ENCODE measurements at regions not wholly inside any gene's neighbourhood (a gene's known extent, or its start where the extent isn't known, plus 50 kb on each side); places are given as distances from the start of the nearest gene placed in this dataset.

- H3K27me3 ChIP-seq (ENCODE audit: control insufficient read depth, insufficient read depth, low read length), result no peaks in the 10 kb centered on the region
- intact Hi-C loops (cut with micrococcal nuclease), result no loop called here
- H3K9me3 Mint-ChIP-seq, result no peaks in the 10 kb centered on the region
- H3K27ac ChIP-seq (ENCODE audit: low read length), result no peak overlapping the region
- no peak for TF ChIP-seq CTCF (IDR thresholded peaks at IDR 0.05)
- no peaks in the 10 kb centered on the region for H3K4me1 ChIP-seq (ENCODE audit: control insufficient read depth, insufficient read depth, low read length)
- no peaks in the 10 kb centered on the region for H3K4me1 Mint-ChIP-seq
- H3K36me3 ChIP-seq (ENCODE audit: control insufficient read depth, insufficient read depth, low read length), result no peaks in the 10 kb centered on the region
- no peaks in the 10 kb centered on the region for H3K9me3 ChIP-seq (ENCODE audit: control insufficient read depth, insufficient read depth, low read length)
- no peak overlapping the region for H3K4me3 ChIP-seq (ENCODE audit: low read length)
- no peak overlapping the region for H3K4me3 Mint-ChIP-seq
- DNase-seq, result no peak
- H3K27me3 Mint-ChIP-seq (ENCODE audit: low read depth in 2 of 2), result peaks cover 0 to 3% of the 10 kb centered on the region in 2 donors
- 67% methylated on average over 7 of the region's 7 CpGs for WGBS (ENCODE audit: insufficient coverage)
- ATAC-seq, result no peak
- H3K27ac Mint-ChIP-seq, result no peak overlapping the region
- H3K36me3 Mint-ChIP-seq, result no peaks in the 10 kb centered on the region
These were observed 168.1 kb downstream of the TRIB2 start for GRCh38 chr2:12884713-12885282.

GRCh38 chr2:12890066-12890465, 173.3 kb downstream of the TRIB2 start:
- Mint-ChIP-seq H3K9me3 (peaks cover 5 to 11% of the 10 kb centered on the region in 2 donors), H3K27ac (no peak overlapping the region), H3K27me3 (ENCODE audit: low read depth in 2 of 2) (no peaks in the 10 kb centered on the region), H3K36me3 (peaks cover 23% of the 10 kb centered on the region), H3K4me1 (peaks cover 0 to under 1% of the 10 kb centered on the region in 2 donors), H3K4me3 (no peak overlapping the region)
- 91% methylated on average over 4 of the region's 4 CpGs for WGBS (ENCODE audit: insufficient coverage)
- no peak for TF ChIP-seq CTCF (IDR thresholded peaks at IDR 0.05)
- no peak for DNase-seq
- H3K27ac ChIP-seq (ENCODE audit: low read length), result no peak overlapping the region
- no peak for ATAC-seq
- no peaks in the 10 kb centered on the region for H3K27me3 ChIP-seq (ENCODE audit: control insufficient read depth, insufficient read depth, low read length)
- no peaks in the 10 kb centered on the region for H3K36me3 ChIP-seq (ENCODE audit: control insufficient read depth, insufficient read depth, low read length)
- intact Hi-C loops (cut with micrococcal nuclease), result no loop called here
- no peaks in the 10 kb centered on the region for H3K4me1 ChIP-seq (ENCODE audit: control insufficient read depth, insufficient read depth, low read length)
- H3K9me3 ChIP-seq (ENCODE audit: control insufficient read depth, insufficient read depth, low read length), result peaks cover 6% of the 10 kb centered on the region
- H3K4me3 ChIP-seq (ENCODE audit: low read length), result no peak overlapping the region

DNA sequence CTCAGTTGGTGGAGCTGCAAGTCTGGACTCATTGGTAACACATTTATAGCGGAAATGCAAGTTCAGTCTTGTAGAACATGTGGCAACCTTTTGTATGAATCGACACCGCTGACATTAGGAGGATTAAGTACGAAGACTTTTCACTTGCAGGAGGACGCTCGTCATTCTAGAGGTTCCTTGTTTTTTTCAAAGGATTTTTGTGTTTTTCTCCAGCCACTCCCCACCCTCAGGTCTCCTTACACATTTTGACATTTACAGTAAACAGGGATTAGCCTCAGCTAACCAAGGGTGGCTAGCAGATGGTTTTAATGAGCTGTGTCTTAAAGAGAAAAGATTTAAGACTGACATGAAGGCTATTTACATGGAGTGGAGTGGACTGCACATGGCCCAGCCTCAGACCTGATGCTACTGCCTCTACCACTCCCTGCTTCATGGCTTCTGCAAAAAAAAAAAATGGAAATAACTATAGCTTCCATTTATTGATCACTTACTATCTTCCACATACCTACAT, 173.8 kb downstream of the TRIB2 start:
- no peak for TF ChIP-seq CTCF (IDR thresholded peaks at IDR 0.05)
- intact Hi-C loops (cut with micrococcal nuclease), result no loop called here
- Histone ChIP-seq H3K9me3 (ENCODE audit: control insufficient read depth, insufficient read depth, low read length) (peaks cover 6% of the 10 kb centered on the region), H3K36me3 (ENCODE audit: control insufficient read depth, insufficient read depth, low read length) (no peaks in the 10 kb centered on the region), H3K4me3 (ENCODE audit: low read length) (no peak overlapping the region), H3K27me3 (ENCODE audit: control insufficient read depth, insufficient read depth, low read length) (no peaks in the 10 kb centered on the region), H3K4me1 (ENCODE audit: control insufficient read depth, insufficient read depth, low read length) (no peaks in the 10 kb centered on the region), H3K27ac (ENCODE audit: low read length) (no peak overlapping the region)
- Mint-ChIP-seq H3K36me3 (peaks cover 26% of the 10 kb centered on the region), H3K27me3 (ENCODE audit: low read depth in 2 of 2) (no peaks in the 10 kb centered on the region), H3K9me3 (peaks cover 7 to 14% of the 10 kb centered on the region in 2 donors), H3K4me1 (peaks cover 0 to 4% of the 10 kb centered on the region in 2 donors), H3K27ac (no peak overlapping the region), H3K4me3 (no peak overlapping the region)
- 97% methylated on average over 6 of the region's 6 CpGs for WGBS (ENCODE audit: insufficient coverage)
- DNase-seq, result no peak
- no peak for ATAC-seq

DNA sequence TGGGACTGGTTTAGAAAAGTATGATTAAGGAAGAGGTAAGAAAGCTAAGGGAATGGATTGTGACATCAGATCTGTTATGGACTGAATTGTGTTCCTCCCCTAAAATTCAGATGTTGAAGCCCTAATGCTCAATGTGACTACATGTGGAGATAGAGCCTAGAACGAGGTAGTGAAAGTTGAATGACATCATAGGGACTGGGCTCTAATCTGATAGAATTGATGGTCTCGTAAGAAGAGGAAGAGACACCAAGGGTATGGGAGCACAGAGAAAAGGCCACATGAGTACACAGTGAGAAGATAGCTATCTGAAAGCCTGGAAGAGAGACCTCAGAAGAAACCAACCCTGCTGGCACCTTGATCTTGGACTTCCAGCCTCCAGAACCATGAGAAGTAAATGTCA, 178.3 kb downstream of the TRIB2 start:
- H3K36me3 ChIP-seq (ENCODE audit: control insufficient read depth, insufficient read depth, low read length), result no peaks in the 10 kb centered on the region
- H3K36me3 Mint-ChIP-seq, result peaks cover 26% of the 10 kb centered on the region
- no peak overlapping the region for H3K4me3 ChIP-seq (ENCODE audit: low read length)
- 78% methylated on average over 2 of the region's 2 CpGs for whole genome bisulfite sequencing (ENCODE audit: insufficient coverage)
- peaks cover 6% of the 10 kb centered on the region for H3K9me3 ChIP-seq (ENCODE audit: control insufficient read depth, insufficient read depth, low read length)
- H3K27ac ChIP-seq (ENCODE audit: low read length), result no peak overlapping the region
- DNase-seq, result no peak
- no peak for ATAC-seq
- no peak for TF ChIP-seq CTCF (IDR thresholded peaks at IDR 0.05)
- no peak overlapping the region for H3K27ac Mint-ChIP-seq
- H3K27me3 ChIP-seq (ENCODE audit: control insufficient read depth, insufficient read depth, low read length), result no peaks in the 10 kb centered on the region
- H3K9me3 Mint-ChIP-seq, result peaks cover 7 to 14% of the 10 kb centered on the region in 2 donors
- intact Hi-C loops (cut with micrococcal nuclease), result no loop called here
- H3K4me1 ChIP-seq (ENCODE audit: control insufficient read depth, insufficient read depth, low read length), result peaks cover 4% of the 10 kb centered on the region
- no peaks in the 10 kb centered on the region for H3K27me3 Mint-ChIP-seq (ENCODE audit: low read depth in 2 of 2)
- peaks cover 16 to 17% of the 10 kb centered on the region in 2 donors for H3K4me1 Mint-ChIP-seq
- H3K4me3 Mint-ChIP-seq, result no peak overlapping the region

Data from natural killer cell (primary cell).